ENCODE measurements at regions not wholly inside any gene's neighbourhood (a gene's known extent, or its start where the extent isn't known, plus 50 kb on each side); places are given as distances from the start of the nearest gene placed in this dataset.

GRCh38 chr4:148980782-148981480 is 538.7 kb upstream of the NR3C2 start:
- no peaks in the 10 kb centered on the region for H3K36me3 ChIP-seq (ENCODE audit: control insufficient read depth, insufficient read depth, low read length)
- no peaks in the 10 kb centered on the region for H3K27me3 ChIP-seq (ENCODE audit: control insufficient read depth, insufficient read depth, low read length, poor library complexity, severe bottlenecking)
- H3K4me3 ChIP-seq (ENCODE audit: insufficient read depth, low read depth, low read length) = no peak overlapping the region
- H3K27ac ChIP-seq (ENCODE audit: insufficient read depth, low read depth, low read length, poor library complexity, severe bottlenecking) = no peak overlapping the region
- no peaks in the 10 kb centered on the region for H3K9me3 ChIP-seq (ENCODE audit: control insufficient read depth, low read length)
- no peaks in the 10 kb centered on the region for H3K4me1 ChIP-seq (ENCODE audit: control insufficient read depth, insufficient read depth, low read length)

- H3K4me3 ChIP-seq (ENCODE audit: insufficient read depth, low read depth, low read length) = no peak overlapping the region
- 93% methylated on average over 3 of the region's 3 CpGs for WGBS, 2 experiments
- H3K4me1 ChIP-seq (ENCODE audit: control insufficient read depth, insufficient read depth, low read length) = no peaks in the 10 kb centered on the region
- H3K27ac ChIP-seq (ENCODE audit: insufficient read depth, low read depth, low read length, poor library complexity, severe bottlenecking) = no peak overlapping the region
- H3K9me3 ChIP-seq (ENCODE audit: control insufficient read depth, low read length) = no peaks in the 10 kb centered on the region
- no peaks in the 10 kb centered on the region for H3K27me3 ChIP-seq (ENCODE audit: control insufficient read depth, insufficient read depth, low read length, poor library complexity, severe bottlenecking)
- no peaks in the 10 kb centered on the region for H3K36me3 ChIP-seq (ENCODE audit: control insufficient read depth, insufficient read depth, low read length)
Measured at GRCh38 chr4:148978301-148978700, 536.1 kb upstream of the NR3C2 start.

- Histone ChIP-seq H3K4me1 (ENCODE audit: control insufficient read depth, insufficient read depth, low read length) (no peaks in the 10 kb centered on the region), H3K36me3 (ENCODE audit: control insufficient read depth, insufficient read depth, low read length) (no peaks in the 10 kb centered on the region), H3K4me3 (ENCODE audit: insufficient read depth, low read depth, low read length) (no peak overlapping the region), H3K9me3 (ENCODE audit: control insufficient read depth, low read length) (no peaks in the 10 kb centered on the region), H3K27me3 (ENCODE audit: control insufficient read depth, insufficient read depth, low read length, poor library complexity, severe bottlenecking) (no peaks in the 10 kb centered on the region), H3K27ac (ENCODE audit: insufficient read depth, low read depth, low read length, poor library complexity, severe bottlenecking) (no peak overlapping the region)
- WGBS, 2 experiments = 89 to 100% methylated on average over 1 of the region's 1 CpG
Measured at GRCh38 chr4:148975464-148975863, 533.2 kb upstream of the NR3C2 start.

GRCh38 chr4:148965080-148965479 is 522.9 kb upstream of the NR3C2 start:
- 86 to 88% methylated on average over 1 of the region's 2 CpGs for WGBS, 2 experiments
- Histone ChIP-seq H3K4me1 (ENCODE audit: control insufficient read depth, insufficient read depth, low read length) (no peaks in the 10 kb centered on the region), H3K36me3 (ENCODE audit: control insufficient read depth, insufficient read depth, low read length) (no peaks in the 10 kb centered on the region)

GRCh38 chr4:148964456-148964855 is 522.2 kb upstream of the NR3C2 start:
- no peaks in the 10 kb centered on the region for H3K27me3 ChIP-seq (ENCODE audit: control insufficient read depth, insufficient read depth, low read length, poor library complexity, severe bottlenecking)
- WGBS, 2 experiments = 91 to 92% methylated on average over 2 of the region's 2 CpGs
- H3K36me3 ChIP-seq (ENCODE audit: control insufficient read depth, insufficient read depth, low read length) = no peaks in the 10 kb centered on the region
- H3K4me1 ChIP-seq (ENCODE audit: control insufficient read depth, insufficient read depth, low read length) = no peaks in the 10 kb centered on the region
- no peak overlapping the region for H3K4me3 ChIP-seq (ENCODE audit: insufficient read depth, low read depth, low read length)
- no peak overlapping the region for H3K27ac ChIP-seq (ENCODE audit: insufficient read depth, low read depth, low read length, poor library complexity, severe bottlenecking)
- H3K9me3 ChIP-seq (ENCODE audit: control insufficient read depth, low read length) = no peaks in the 10 kb centered on the region

More at GRCh38 chr4:148965080-148965479, 522.9 kb upstream of the NR3C2 start:
- no peak overlapping the region for H3K27ac ChIP-seq (ENCODE audit: insufficient read depth, low read depth, low read length, poor library complexity, severe bottlenecking)
- H3K4me3 ChIP-seq (ENCODE audit: insufficient read depth, low read depth, low read length) = no peak overlapping the region
- no peaks in the 10 kb centered on the region for H3K27me3 ChIP-seq (ENCODE audit: control insufficient read depth, insufficient read depth, low read length, poor library complexity, severe bottlenecking)
- no peaks in the 10 kb centered on the region for H3K9me3 ChIP-seq (ENCODE audit: control insufficient read depth, low read length)

- Histone ChIP-seq H3K27ac (ENCODE audit: insufficient read depth, low read depth, low read length, poor library complexity, severe bottlenecking) (no peak overlapping the region), H3K9me3 (ENCODE audit: control insufficient read depth, low read length) (no peaks in the 10 kb centered on the region), H3K27me3 (ENCODE audit: control insufficient read depth, insufficient read depth, low read length, poor library complexity, severe bottlenecking) (no peaks in the 10 kb centered on the region), H3K4me1 (ENCODE audit: control insufficient read depth, insufficient read depth, low read length) (no peaks in the 10 kb centered on the region), H3K36me3 (ENCODE audit: control insufficient read depth, insufficient read depth, low read length) (no peaks in the 10 kb centered on the region), H3K4me3 (ENCODE audit: insufficient read depth, low read depth, low read length) (no peak overlapping the region)
- 85 to 89% methylated on average over 2 of the region's 2 CpGs for WGBS, 2 experiments
Measured at GRCh38 chr4:148962539-148963290, 520.5 kb upstream of the NR3C2 start.

- no peak overlapping the region for H3K4me3 ChIP-seq (ENCODE audit: insufficient read depth, low read depth, low read length)
- no peaks in the 10 kb centered on the region for H3K9me3 ChIP-seq (ENCODE audit: control insufficient read depth, low read length)
- H3K36me3 ChIP-seq (ENCODE audit: control insufficient read depth, insufficient read depth, low read length) = no peaks in the 10 kb centered on the region
- H3K27me3 ChIP-seq (ENCODE audit: control insufficient read depth, insufficient read depth, low read length, poor library complexity, severe bottlenecking) = no peaks in the 10 kb centered on the region
- no peak overlapping the region for H3K27ac ChIP-seq (ENCODE audit: insufficient read depth, low read depth, low read length, poor library complexity, severe bottlenecking)
- WGBS, 2 experiments = 90 to 96% methylated on average over 4 of the region's 4 CpGs
- H3K4me1 ChIP-seq (ENCODE audit: control insufficient read depth, insufficient read depth, low read length) = no peaks in the 10 kb centered on the region
Measured at GRCh38 chr4:148961526-148961925, 519.3 kb upstream of the NR3C2 start.

GRCh38 chr4:148958317-148958716 is 516.1 kb upstream of the NR3C2 start:
- Histone ChIP-seq H3K9me3 (ENCODE audit: control insufficient read depth, low read length) (no peaks in the 10 kb centered on the region), H3K27me3 (ENCODE audit: control insufficient read depth, insufficient read depth, low read length, poor library complexity, severe bottlenecking) (no peaks in the 10 kb centered on the region), H3K36me3 (ENCODE audit: control insufficient read depth, insufficient read depth, low read length) (no peaks in the 10 kb centered on the region), H3K27ac (ENCODE audit: insufficient read depth, low read depth, low read length, poor library complexity, severe bottlenecking) (no peak overlapping the region), H3K4me1 (ENCODE audit: control insufficient read depth, insufficient read depth, low read length) (no peaks in the 10 kb centered on the region), H3K4me3 (ENCODE audit: insufficient read depth, low read depth, low read length) (no peak overlapping the region)
- no CpG with 5 or more reads among the region's 1 CpG for WGBS, 2 experiments

GRCh38 chr4:148955564-148956297 is 513.5 kb upstream of the NR3C2 start:
- H3K9me3 ChIP-seq (ENCODE audit: control insufficient read depth, low read length) = no peaks in the 10 kb centered on the region
- H3K4me3 ChIP-seq (ENCODE audit: insufficient read depth, low read depth, low read length) = no peak overlapping the region
- H3K4me1 ChIP-seq (ENCODE audit: control insufficient read depth, insufficient read depth, low read length) = no peaks in the 10 kb centered on the region
- WGBS, 2 experiments = 100% methylated on average over 1 of the region's 1 CpG
- no peaks in the 10 kb centered on the region for H3K36me3 ChIP-seq (ENCODE audit: control insufficient read depth, insufficient read depth, low read length)
- no peaks in the 10 kb centered on the region for H3K27me3 ChIP-seq (ENCODE audit: control insufficient read depth, insufficient read depth, low read length, poor library complexity, severe bottlenecking)
- H3K27ac ChIP-seq (ENCODE audit: insufficient read depth, low read depth, low read length, poor library complexity, severe bottlenecking) = no peak overlapping the region

All from ectodermal cell (in vitro differentiated cells).